ENCODE measurements at regions not wholly inside any gene's neighbourhood (a gene's known extent, or its start where the extent isn't known, plus 50 kb on each side); places are given as distances from the start of the nearest gene placed in this dataset.

GRCh38 chr3:95710684-95711083, 1103.7 kb upstream of the EPHA6 start:
- no peaks in the 10 kb centered on the region for H3K27me3 ChIP-seq (replicated peaks; ENCODE audit: control insufficient read depth, insufficient read depth, low read length)
- no TSS peak for BruUV-seq (replicated peaks)
- POLR2A ChIA-PET = no interaction called here
- H3K36me3 ChIP-seq (ENCODE audit: control insufficient read depth, insufficient read depth, low read length) = no peaks in the 10 kb centered on the region
- H3K27ac Mint-ChIP-seq (ENCODE audit: unreplicated experiment) = no peak overlapping the region
- intact Hi-C loops (cut with micrococcal nuclease; ENCODE audit: unreplicated experiment) = no loop called here
- no peaks in the 10 kb centered on the region for H3K4me1 ChIP-seq
- DNase-seq = no peak
- H3K4me3 ChIP-seq (ENCODE audit: low read depth, low read length) = no peak overlapping the region
- no peak overlapping the region for H3K4me3 Mint-ChIP-seq (ENCODE audit: unreplicated experiment)
- CTCF ChIA-PET = no interaction called here
- TF ChIP-seq CTCF (IDR thresholded peaks at IDR 0.05; ENCODE audit: insufficient read depth in 1 of 2, low read depth in 1 of 2, low read length in 1 of 2, severe bottlenecking in 1 of 2, unreplicated experiment in 1 of 2) = no peak
- no peaks in the 10 kb centered on the region for H3K4me1 Mint-ChIP-seq (ENCODE audit: low read depth, unreplicated experiment)
- no peaks in the 10 kb centered on the region for H3K9me3 Mint-ChIP-seq (ENCODE audit: unreplicated experiment)
- H3K9me3 ChIP-seq = no peaks in the 10 kb centered on the region
- H3K36me3 Mint-ChIP-seq (ENCODE audit: insufficient read depth, unreplicated experiment) = no peaks in the 10 kb centered on the region
- H3K27me3 Mint-ChIP-seq (ENCODE audit: insufficient read depth, unreplicated experiment) = no peaks in the 10 kb centered on the region

- TF ChIP-seq CTCF (IDR thresholded peaks at IDR 0.05; ENCODE audit: insufficient read depth in 1 of 2, low read depth in 1 of 2, low read length in 1 of 2, severe bottlenecking in 1 of 2, unreplicated experiment in 1 of 2) = no peak
- no peaks in the 10 kb centered on the region for H3K27me3 Mint-ChIP-seq (ENCODE audit: insufficient read depth, unreplicated experiment)
- Histone ChIP-seq H3K9me3 (no peaks in the 10 kb centered on the region), H3K4me1 (no peaks in the 10 kb centered on the region), H3K4me3 (ENCODE audit: low read depth, low read length) (no peak overlapping the region), H3K27me3 (replicated peaks; ENCODE audit: control insufficient read depth, insufficient read depth, low read length) (no peaks in the 10 kb centered on the region), H3K36me3 (ENCODE audit: control insufficient read depth, insufficient read depth, low read length) (no peaks in the 10 kb centered on the region)
- ChIA-PET CTCF (no interaction called here), POLR2A (no interaction called here)
- BruUV-seq (replicated peaks) = no TSS peak
- no peak overlapping the region for H3K27ac Mint-ChIP-seq (ENCODE audit: unreplicated experiment)
- no peaks in the 10 kb centered on the region for H3K36me3 Mint-ChIP-seq (ENCODE audit: insufficient read depth, unreplicated experiment)
- H3K4me3 Mint-ChIP-seq (ENCODE audit: unreplicated experiment) = no peak overlapping the region
- H3K4me1 Mint-ChIP-seq (ENCODE audit: low read depth, unreplicated experiment) = no peaks in the 10 kb centered on the region
- DNase-seq = no peak
- no peaks in the 10 kb centered on the region for H3K9me3 Mint-ChIP-seq (ENCODE audit: unreplicated experiment)
- intact Hi-C loops (cut with micrococcal nuclease; ENCODE audit: unreplicated experiment) = no loop called here
Observed at GRCh38 chr3:95711789-95712188, 1102.6 kb upstream of the EPHA6 start.

GRCh38 chr3:95715128-95715527, 1099.3 kb upstream of the EPHA6 start:
- Histone ChIP-seq H3K4me3 (ENCODE audit: low read depth, low read length) (no peak overlapping the region), H3K36me3 (ENCODE audit: control insufficient read depth, insufficient read depth, low read length) (no peaks in the 10 kb centered on the region), H3K4me1 (no peaks in the 10 kb centered on the region), H3K9me3 (no peaks in the 10 kb centered on the region), H3K27me3 (replicated peaks; ENCODE audit: control insufficient read depth, insufficient read depth, low read length) (no peaks in the 10 kb centered on the region)
- ChIA-PET CTCF (no interaction called here), POLR2A (no interaction called here)
- no peak overlapping the region for H3K4me3 Mint-ChIP-seq (ENCODE audit: unreplicated experiment)
- no TSS peak for BruUV-seq (replicated peaks)
- no peaks in the 10 kb centered on the region for H3K36me3 Mint-ChIP-seq (ENCODE audit: insufficient read depth, unreplicated experiment)
- H3K27me3 Mint-ChIP-seq (ENCODE audit: insufficient read depth, unreplicated experiment) = no peaks in the 10 kb centered on the region
- no peak for TF ChIP-seq CTCF (IDR thresholded peaks at IDR 0.05; ENCODE audit: insufficient read depth in 1 of 2, low read depth in 1 of 2, low read length in 1 of 2, severe bottlenecking in 1 of 2, unreplicated experiment in 1 of 2)
- no peaks in the 10 kb centered on the region for H3K9me3 Mint-ChIP-seq (ENCODE audit: unreplicated experiment)
- intact Hi-C loops (cut with micrococcal nuclease; ENCODE audit: unreplicated experiment) = no loop called here
- no peaks in the 10 kb centered on the region for H3K4me1 Mint-ChIP-seq (ENCODE audit: low read depth, unreplicated experiment)
- no peak overlapping the region for H3K27ac Mint-ChIP-seq (ENCODE audit: unreplicated experiment)
- DNase-seq = no peak

Data from Caco-2 (cell line).